ENCODE measurements at regions not wholly inside any gene's neighbourhood (a gene's known extent, or its start where the extent isn't known, plus 50 kb on each side); places are given as distances from the start of the nearest gene placed in this dataset.

GRCh38 chr12:123063535-123063934 lies 83.1 kb downstream of the ARL6IP4 start:
- TF ChIP-seq, protein P1, sequence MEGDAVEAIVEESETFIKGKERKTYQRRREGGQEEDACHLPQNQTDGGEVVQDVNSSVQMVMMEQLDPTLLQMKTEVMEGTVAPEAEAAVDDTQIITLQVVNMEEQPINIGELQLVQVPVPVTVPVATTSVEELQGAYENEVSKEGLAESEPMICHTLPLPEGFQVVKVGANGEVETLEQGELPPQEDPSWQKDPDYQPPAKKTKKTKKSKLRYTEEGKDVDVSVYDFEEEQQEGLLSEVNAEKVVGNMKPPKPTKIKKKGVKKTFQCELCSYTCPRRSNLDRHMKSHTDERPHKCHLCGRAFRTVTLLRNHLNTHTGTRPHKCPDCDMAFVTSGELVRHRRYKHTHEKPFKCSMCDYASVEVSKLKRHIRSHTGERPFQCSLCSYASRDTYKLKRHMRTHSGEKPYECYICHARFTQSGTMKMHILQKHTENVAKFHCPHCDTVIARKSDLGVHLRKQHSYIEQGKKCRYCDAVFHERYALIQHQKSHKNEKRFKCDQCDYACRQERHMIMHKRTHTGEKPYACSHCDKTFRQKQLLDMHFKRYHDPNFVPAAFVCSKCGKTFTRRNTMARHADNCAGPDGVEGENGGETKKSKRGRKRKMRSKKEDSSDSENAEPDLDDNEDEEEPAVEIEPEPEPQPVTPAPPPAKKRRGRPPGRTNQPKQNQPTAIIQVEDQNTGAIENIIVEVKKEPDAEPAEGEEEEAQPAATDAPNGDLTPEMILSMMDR (IDR thresholded peaks at IDR 0.05) = peak in 1 of 2 donors; percentile 10
- TF ChIP-seq POLR2A (IDR thresholded peaks at IDR 0.05) (no peak), EP300 (IDR thresholded peaks at IDR 0.05) (no peak), POLR2AphosphoS5 (IDR thresholded peaks at IDR 0.05) (no peak)
